Stimulated activated CD8-positive, alpha-beta memory T cell treated with anti-CD3 and anti-CD28 coated beads, Interleukin-7, amount 100 ng/mL, for 48 hours (primary cell): ENCODE measurements at regions not wholly inside any gene's neighbourhood (a gene's known extent, or its start where the extent isn't known, plus 50 kb on each side); places are given as distances from the start of the nearest gene placed in this dataset.

Experiments
- DNase-seq, 2 donors: peaks; one replicate each; pipeline ENCODE4 v3.0.0-alpha.2; 2020; ENCODE audit warnings: low read depth in 1 of 2; ENCODE audit errors: extremely low read depth in 1 of 2

GRCh38 chr16:17617021-17617552, 146.3 kb upstream of the XYLT1 start:
- DNase-seq: no peak

- DNase-seq: no peak
Measured at GRCh38 chr16:17612336-17612735, 141.6 kb upstream of the XYLT1 start.

GRCh38 chr16:17607609-17608008, 136.8 kb upstream of the XYLT1 start:
- no peak for DNase-seq

- no peak for DNase-seq
Measured at GRCh38 chr16:17607075-17607509, 136.3 kb upstream of the XYLT1 start.

GRCh38 chr16:17606460-17606859, 135.7 kb upstream of the XYLT1 start:
- DNase-seq: no peak

GRCh38 chr16:17605784-17606183, 135.0 kb upstream of the XYLT1 start:
- no peak for DNase-seq

- no peak for DNase-seq
Measured at GRCh38 chr16:17603626-17604025, 132.9 kb upstream of the XYLT1 start.

GRCh38 chr16:17602678-17603077, 131.9 kb upstream of the XYLT1 start:
- no peak for DNase-seq

GRCh38 chr16:17598968-17599367, 128.2 kb upstream of the XYLT1 start:
- DNase-seq: no peak

GRCh38 chr16:17591655-17592405, 121.1 kb upstream of the XYLT1 start:
- no peak for DNase-seq

GRCh38 chr16:17590711-17591654, 120.2 kb upstream of the XYLT1 start:
- DNase-seq: peak; percentile 58 to 64

- DNase-seq: no peak
Measured at GRCh38 chr16:17589898-17590297, 119.1 kb upstream of the XYLT1 start.

GRCh38 chr16:17585449-17586074, 114.8 kb upstream of the XYLT1 start:
- DNase-seq: no peak

GRCh38 chr16:17578981-17579874, 108.5 kb upstream of the XYLT1 start:
- DNase-seq: peak in 1 of 2 donors; percentile 45

- no peak for DNase-seq
Measured at GRCh38 chr16:17574256-17574655, 103.5 kb upstream of the XYLT1 start.

GRCh38 chr16:17572145-17572544, 101.4 kb upstream of the XYLT1 start:
- no peak for DNase-seq

- DNase-seq: no peak
Measured at GRCh38 chr16:17571499-17572093, 100.8 kb upstream of the XYLT1 start.

GRCh38 chr16:17568239-17568638, 97.5 kb upstream of the XYLT1 start:
- DNase-seq: no peak

- DNase-seq: no peak
Measured at GRCh38 chr16:17567455-17567854, 96.7 kb upstream of the XYLT1 start.
